NCI-H1436 (cell line): ENCODE measurements at regions not wholly inside any gene's neighbourhood (a gene's known extent, or its start where the extent isn't known, plus 50 kb on each side); places are given as distances from the start of the nearest gene placed in this dataset.

Experiments
- DNase-seq: peaks from one replicate; lab custom pipeline; 2025; lab: John Stamatoyannopoulos, UW

GRCh38 chr17:68184816-68185436, 62.9 kb upstream of the AMZ2 start:
- no peak for DNase-seq

GRCh38 chr17:68185820-68186219, 62.0 kb upstream of the AMZ2 start:
- no peak for DNase-seq

DNA sequence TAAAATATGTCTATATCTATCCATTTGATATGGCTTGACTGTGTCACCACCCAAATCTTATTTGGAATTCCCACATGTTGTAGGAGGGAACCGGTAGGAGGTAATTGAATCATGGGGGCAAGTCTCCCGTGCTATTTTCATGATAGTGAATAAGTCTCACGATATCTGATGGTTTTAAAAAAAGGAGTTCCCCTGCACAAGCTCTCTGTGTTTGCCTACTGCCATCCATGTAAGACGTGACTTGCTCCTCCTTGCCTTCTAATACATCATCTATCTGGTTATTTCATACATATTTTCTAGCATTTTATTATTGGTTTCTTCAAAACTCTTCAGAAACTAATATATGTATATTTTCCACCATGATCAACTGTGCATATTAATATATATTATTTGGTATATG, 57.3 kb upstream of the AMZ2 start:
- DNase-seq = no peak

DNA sequence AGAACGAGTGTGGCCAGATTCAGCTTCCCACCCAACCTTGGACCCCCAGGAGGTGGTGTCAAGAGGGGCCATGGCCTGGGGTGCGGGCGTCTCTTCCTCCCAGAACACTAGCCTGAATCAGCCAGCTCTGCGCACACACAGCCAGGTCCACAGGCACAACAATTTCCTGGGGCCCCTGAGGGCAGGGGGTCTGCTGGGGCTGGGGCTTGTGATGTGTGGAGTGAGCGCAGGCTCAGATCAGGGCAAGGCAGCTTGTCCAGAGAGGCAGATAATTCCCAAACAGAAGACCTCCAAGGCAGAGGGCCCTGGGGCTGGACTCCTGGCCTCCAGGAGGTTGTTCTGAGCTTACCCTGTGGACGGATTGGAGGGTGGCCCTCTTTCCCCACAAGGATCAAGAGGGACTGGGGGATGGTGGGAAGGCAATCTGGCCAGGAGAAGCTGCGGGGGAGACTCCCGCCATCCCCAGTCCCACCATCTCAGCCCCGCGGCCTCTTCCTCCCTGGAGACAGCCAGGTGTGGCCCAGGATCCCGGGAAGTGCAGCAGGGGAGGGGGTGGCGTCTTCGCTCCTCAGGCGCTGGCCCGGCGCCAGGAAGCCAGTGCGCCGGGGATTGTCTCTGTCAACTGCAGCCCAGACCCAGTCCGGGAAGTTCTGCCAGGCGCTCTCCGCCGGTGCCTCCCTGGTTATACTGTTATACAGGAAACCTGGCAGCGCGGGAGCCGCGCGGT, 52.0 kb upstream of the AMZ2 start:
- DNase-seq = no peak

- no peak for DNase-seq
Measured at GRCh38 chr17:68196394-68197090, 51.3 kb upstream of the AMZ2 start.

DNA sequence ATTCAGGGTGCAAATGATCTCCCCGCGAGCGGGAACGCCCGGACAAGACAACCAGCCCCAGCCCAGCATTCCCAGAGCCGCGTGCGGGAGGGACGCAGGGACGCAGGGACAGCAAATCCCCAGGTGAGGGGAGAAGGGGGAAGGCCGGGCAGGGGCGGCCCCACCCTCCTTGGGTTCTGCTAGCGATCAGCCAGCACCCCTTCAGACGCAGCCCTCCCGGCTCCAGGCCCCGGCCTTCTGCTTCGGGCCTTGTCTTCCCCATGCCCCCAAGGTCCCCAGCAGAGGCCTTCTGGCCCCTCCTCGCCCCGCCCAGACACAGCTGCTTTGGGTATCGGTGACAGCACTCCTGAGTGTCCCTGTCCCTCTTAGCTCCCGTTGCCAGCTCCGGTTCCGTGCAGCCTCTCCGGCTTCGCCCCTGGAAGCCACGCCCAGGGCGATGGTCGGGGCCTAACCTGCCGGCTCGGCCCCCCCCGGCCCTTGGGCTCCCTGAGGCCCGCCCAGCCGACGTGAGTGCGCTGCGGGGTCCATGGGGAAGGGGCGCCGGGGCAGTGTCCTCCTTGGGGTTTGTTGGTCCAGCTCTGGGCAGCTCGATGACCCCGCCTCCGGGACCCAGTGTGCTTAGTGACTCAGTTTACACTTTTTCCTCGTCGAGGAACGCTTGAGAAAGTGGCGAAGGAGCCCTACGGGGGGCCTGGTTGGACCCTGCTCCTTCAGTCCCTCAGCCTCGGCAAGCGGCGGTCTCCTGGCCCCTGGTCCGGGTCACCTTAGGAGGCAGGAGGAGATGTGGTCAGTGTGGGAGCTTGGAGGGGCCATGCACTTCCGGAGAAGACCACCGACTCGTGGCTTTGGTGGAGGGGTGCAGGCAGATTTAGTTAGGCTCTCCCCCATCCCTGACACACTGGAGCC, 50.5 kb upstream of the AMZ2 start:
- DNase-seq = no peak

DNA sequence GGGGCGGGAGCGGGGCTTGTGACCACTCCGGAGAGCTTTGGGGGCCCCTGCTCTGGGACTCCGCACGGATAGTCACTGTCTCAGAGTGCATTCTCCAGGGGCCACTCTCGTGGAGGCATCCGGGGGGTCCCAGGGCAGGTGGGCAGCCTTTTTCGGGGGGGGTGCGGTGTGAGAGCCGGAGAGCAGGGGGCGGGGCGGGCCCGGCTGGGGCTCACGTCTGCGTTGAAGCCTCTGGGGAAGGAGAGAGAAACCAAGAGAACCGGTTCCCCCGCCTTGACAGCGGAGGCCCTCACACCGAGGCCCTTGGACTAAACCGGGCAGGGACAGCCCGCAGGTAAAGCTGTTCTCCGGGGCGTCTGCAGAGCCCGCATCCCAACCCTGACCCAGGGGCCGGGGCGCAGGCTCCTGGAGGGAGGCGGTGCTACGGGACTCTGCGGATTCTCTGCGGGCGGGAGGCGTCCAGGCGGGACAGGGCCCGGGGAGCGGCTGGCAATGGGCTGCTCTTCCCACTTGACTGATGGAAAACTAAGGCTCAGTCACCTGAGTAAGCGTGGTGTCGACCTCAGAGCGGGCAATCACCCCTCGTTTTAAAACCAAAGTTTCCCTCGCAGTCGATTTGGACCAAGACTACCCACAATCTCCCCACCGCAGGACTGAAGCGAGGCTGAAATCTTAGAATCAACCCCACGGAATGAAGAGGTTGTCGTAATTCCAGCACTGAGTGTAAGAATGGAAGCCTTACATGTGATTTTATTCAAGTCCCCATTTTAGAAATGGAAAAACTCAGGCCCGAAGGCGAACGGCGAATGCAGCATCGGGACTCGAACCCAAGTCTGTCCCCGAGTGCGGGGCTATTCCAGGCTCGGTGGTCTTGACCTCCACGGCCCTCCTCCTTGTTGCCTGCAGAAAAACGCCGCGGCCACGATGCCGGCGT, 49.6 kb upstream of the AMZ2 start:
- DNase-seq = no peak
